ENCODE measurements at regions not wholly inside any gene's neighbourhood (a gene's known extent, or its start where the extent isn't known, plus 50 kb on each side); places are given as distances from the start of the nearest gene placed in this dataset.

GRCh38 chr4:3827616-3828492, 61.7 kb downstream of the ADRA2C start (continued):
- no peak for TF ChIP-seq BCLAF1 (IDR thresholded peaks at IDR 0.05)

GRCh38 chr4:3828546-3828945, 62.4 kb downstream of the ADRA2C start:
- no peak overlapping the region for H3K27ac ChIP-seq (ENCODE audit: control insufficient read depth, insufficient read depth)
- no peaks in the 10 kb centered on the region for H3K79me2 ChIP-seq (ENCODE audit: control insufficient read depth, insufficient read depth, low read length)
- no peaks in the 10 kb centered on the region for H3K36me3 ChIP-seq (ENCODE audit: control insufficient read depth in 2 of 2, insufficient read depth in 2 of 2, low read length in 1 of 2)
- ChIA-PET CTCF (no interaction called here), SMC1A (ENCODE audit: uncharacterized antibody, unreplicated experiment) (no interaction called here), RAD21 (ENCODE audit: unreplicated experiment) (no interaction called here), POLR2A (no interaction called here)
- H3K9ac ChIP-seq (ENCODE audit: control insufficient read depth, insufficient read depth, low read length) = no peak overlapping the region
- WGBS (ENCODE audit: insufficient coverage, insufficient replicate concordance, low lambda C conversion rate, missing lambda C conversion rate) = 10% methylated on average over 9 of the region's 9 CpGs
- ATAC-seq (no peak), DNase-seq (ENCODE audit: low read depth, low spot score) (no peak), FAIRE-seq (no peak)
- TF ChIP-seq PAX8 (IDR thresholded peaks at IDR 0.05) (no peak), ATF2 (IDR thresholded peaks at IDR 0.05; ENCODE audit: low read length) (no peak), ATF7 (IDR thresholded peaks at IDR 0.05; ENCODE audit: low read depth) (no peak), NRF1 (conservative IDR thresholded peaks at IDR 0.05; ENCODE audit: low read depth, low read length) (no peak), ZNF687 (IDR thresholded peaks at IDR 0.05) (no peak), SUZ12 (IDR thresholded peaks at IDR 0.05; ENCODE audit: unreplicated experiment) (no peak), SREBF1 (IDR thresholded peaks at IDR 0.05; ENCODE audit: low read length) (no peak), ZZZ3 (IDR thresholded peaks at IDR 0.05; ENCODE audit: control insufficient read depth, insufficient read length, low read depth) (no peak), MLLT1 (IDR thresholded peaks at IDR 0.05) (no peak), MYC (IDR thresholded peaks at IDR 0.05; ENCODE audit: insufficient read depth, insufficient read length, insufficient replicate concordance, low read length, severe bottlenecking) (no peak)
- H2AFZ ChIP-seq (ENCODE audit: control insufficient read depth, low read depth, low read length) = no peak overlapping the region
- no TSS peak for BruUV-seq (replicated peaks)
- H3K4me3 ChIP-seq = no peak overlapping the region
- in situ Hi-C loops (cut with MboI) (no loop called here), intact Hi-C loops (cut with micrococcal nuclease; ENCODE audit: unreplicated experiment) (no loop called here)
- no peaks in the 10 kb centered on the region; a peak in 2 of 4 replicates for H3K27me3 ChIP-seq (replicated peaks in 1 of 2; ENCODE audit: control insufficient read depth in 2 of 2, insufficient read depth in 2 of 2, low read length in 1 of 2)
- no peaks in the 10 kb centered on the region for H4K20me1 ChIP-seq (ENCODE audit: control insufficient read depth, insufficient read depth)
- H3K4me1 ChIP-seq (ENCODE audit: control insufficient read depth, insufficient read depth, low read length) = no peaks in the 10 kb centered on the region
- no peak overlapping the region for H3K4me2 ChIP-seq (ENCODE audit: control insufficient read depth, insufficient read depth)
- no peaks in the 10 kb centered on the region for H3K9me3 ChIP-seq (replicated peaks; ENCODE audit: control insufficient read depth, insufficient read depth, low read length)

Measured in GM12878 (cell line).